ENCODE measurements at regions not wholly inside any gene's neighbourhood (a gene's known extent, or its start where the extent isn't known, plus 50 kb on each side); places are given as distances from the start of the nearest gene placed in this dataset.

GRCh38 chr5:113748403-113748802 lies 234.9 kb downstream of the YTHDC2 start:
- TF ChIP-seq CTCF (IDR thresholded peaks at IDR 0.05) (no peak), REST (IDR thresholded peaks at IDR 0.05; ENCODE audit: insufficient read depth in 1 of 2, low read depth in 2 of 2, low read length in 1 of 2) (no peak), TCF7L2 (IDR thresholded peaks at IDR 0.05; ENCODE audit: low read depth, low read length) (no peak), POLR2AphosphoS5 (IDR thresholded peaks at IDR 0.05; ENCODE audit: low read depth, low read length) (no peak), SIN3A (IDR thresholded peaks at IDR 0.05; ENCODE audit: borderline replicate concordance, insufficient read depth, low read depth, low read length) (no peak)

Data from Panc1 (cell line).